Muscle of arm (tissue), 1 donor: ENCODE measurements at regions not wholly inside any gene's neighbourhood (a gene's known extent, or its start where the extent isn't known, plus 50 kb on each side); places are given as distances from the start of the nearest gene placed in this dataset.
A peak's percentile ranks its signal among the peaks of the same experiment; 100 is the strongest.
"Not testable (repeated sequence)": the region's sequence is repeated elsewhere in the genome, so short reads cannot be mapped to it uniquely, and the experiment has no call there.

Experiments
- DNase-seq: peaks from one replicate; pipeline ENCODE4 v3.0.0-alpha.2; 2013

GRCh38 chr9:24342457-24342856 lies 203.2 kb downstream of the IZUMO3 start:
- DNase-seq: no peak

- no peak for DNase-seq
These were observed 212.1 kb downstream of the IZUMO3 start for GRCh38 chr9:24333629-24334028.

- DNase-seq: no peak
These were observed 246.8 kb downstream of the IZUMO3 start for GRCh38 chr9:24298912-24299311.

GRCh38 chr9:24297931-24298330 lies 247.8 kb downstream of the IZUMO3 start:
- DNase-seq: no peak

DNA sequence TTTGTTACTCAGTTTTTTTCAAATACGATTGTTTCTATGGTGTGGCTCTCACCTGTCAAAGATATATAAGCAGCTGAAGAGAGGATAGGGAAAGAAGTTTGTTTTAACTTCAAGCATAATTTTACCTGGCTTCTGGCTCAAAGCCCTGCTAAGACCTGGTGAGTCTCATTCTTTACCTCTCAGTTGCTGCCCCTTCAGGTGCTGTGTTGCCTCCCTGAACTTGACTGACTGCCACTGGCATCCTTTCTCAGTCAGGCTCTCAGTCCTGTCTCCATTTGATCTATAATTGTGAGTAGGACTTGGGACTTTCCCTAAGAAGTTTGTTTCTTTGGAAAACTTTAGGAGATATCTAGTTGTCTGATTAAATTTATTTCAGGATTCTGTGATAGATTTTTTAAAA lies 249.6 kb downstream of the IZUMO3 start:
- no peak for DNase-seq

DNA sequence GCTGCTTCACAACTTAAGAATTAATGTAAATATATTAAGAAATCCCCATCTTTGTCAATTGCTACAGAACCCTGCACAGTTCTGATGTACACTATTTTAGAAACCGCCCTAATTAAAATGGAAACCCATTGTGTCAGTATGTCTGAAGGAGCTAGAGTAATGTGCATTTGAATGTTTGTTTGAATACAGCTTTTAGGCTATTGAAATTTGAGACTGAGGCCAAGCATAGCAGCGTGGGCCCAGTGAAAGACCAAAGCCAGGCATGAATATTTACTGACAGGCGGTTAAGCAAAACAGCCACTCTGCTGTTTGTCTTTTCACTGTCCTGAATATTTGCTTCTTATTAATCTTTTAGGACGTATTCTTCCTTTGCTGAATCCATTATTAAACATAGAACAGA lies 252.3 kb downstream of the IZUMO3 start:
- DNase-seq: no peak

GRCh38 chr9:24286761-24287160 lies 258.9 kb downstream of the IZUMO3 start:
- no peak for DNase-seq

GRCh38 chr9:24258626-24259025 lies 287.1 kb downstream of the IZUMO3 start:
- no peak for DNase-seq

GRCh38 chr9:24257726-24258125 lies 288.0 kb downstream of the IZUMO3 start:
- peak; percentile 10 for DNase-seq

- no peak for DNase-seq
These were observed 299.7 kb downstream of the IZUMO3 start for GRCh38 chr9:24245988-24246387.

DNA sequence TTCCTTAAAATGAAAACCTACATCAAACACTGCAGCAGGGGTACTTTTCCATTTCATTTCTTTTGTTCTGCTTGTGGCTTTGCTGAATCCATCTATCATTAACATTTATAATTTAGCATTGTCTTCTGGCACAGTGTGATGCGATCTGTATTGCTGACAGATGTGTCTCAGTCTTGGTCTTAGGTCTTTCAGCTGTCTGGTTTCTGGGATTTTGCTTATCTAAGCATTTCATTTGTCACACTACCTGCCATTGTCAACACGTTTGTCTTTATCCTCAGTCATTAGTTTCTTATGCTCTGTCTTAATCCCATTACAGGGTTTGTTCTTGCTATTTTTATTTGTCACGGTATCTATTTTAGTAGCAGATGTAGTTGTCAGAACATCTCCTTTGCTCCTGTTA lies 303.1 kb downstream of the IZUMO3 start:
- DNase-seq: no peak

GRCh38 chr9:24218656-24219055 lies 327.0 kb downstream of the IZUMO3 start:
- no peak for DNase-seq

DNA sequence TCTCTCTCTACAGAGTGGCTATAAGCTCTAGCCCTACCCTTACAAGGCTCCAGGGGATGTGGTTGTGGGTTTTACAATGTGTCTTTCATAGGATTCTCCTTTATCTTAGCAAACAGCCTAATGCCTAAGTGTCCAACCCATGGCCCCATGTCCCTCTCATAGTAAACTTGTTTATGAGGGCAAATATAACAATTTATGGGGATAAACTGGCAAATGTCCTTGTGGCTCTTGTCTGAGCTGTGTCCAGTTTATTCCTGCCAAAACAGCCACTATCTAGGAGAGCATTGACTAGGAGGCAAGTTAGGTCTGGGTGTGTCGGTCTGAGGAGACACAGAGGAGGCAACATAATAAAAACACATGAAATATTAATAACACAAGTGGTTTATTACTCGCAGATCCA lies 335.1 kb downstream of the IZUMO3 start:
- no peak for DNase-seq

DNA sequence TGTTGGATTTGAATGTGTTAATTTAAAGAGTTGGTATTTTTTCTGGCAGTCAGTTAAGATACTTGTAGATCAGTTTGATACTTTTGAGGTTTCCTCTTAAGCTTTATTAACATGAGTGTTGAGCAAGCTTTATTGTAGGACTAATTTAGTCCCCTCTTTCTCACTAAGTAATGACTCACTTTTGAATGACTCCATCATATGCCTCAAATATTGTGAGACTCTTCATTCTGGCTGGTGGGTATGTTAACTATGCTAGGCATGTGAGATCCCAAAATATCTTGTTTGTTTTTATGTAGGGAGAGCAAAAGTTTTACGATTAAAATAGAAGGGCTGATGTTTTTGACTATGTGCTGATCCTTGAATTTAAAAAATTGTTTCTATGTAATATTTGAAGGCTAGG lies 355.7 kb downstream of the IZUMO3 start:
- DNase-seq: no peak

DNA sequence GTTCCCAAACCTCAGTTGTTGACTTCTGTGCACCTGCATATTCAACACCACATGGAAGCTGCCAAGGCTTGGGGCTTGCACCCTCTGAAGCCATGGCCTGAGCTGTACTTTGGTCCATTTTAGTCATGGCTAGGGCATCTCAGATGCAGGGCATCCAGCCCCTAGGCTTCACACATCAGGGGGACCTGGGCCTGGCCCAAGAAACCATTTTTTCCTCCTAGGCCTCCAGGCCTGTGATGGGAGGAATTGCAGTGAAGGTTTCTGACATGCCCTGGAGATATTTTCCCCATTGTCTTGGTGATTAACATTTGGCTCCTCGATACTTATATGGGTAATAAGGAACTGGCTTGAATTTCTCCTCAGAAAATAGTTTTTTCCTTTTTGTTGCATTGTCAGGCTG lies 354.5 kb upstream of the ELAVL2 start:
- DNase-seq: not testable (repeated sequence)

DNA sequence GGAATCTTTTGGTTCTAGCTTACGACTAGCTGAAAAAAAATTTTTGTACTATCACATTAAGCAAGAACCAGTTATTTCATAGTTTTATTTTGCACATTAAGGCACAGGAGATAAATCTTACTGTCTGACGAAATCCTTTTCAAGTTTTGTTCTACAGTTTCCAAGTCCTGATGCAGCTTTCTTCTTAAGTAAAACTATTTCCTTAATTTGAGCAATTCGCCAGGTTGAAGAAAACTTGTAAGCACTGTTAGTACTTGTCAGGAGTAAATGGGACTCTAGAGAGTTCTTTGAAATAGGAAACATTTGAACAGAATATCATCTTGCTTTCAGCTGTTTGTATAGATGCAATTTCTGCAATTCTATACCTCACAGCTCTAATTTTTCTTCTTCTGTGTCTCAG lies 318.8 kb upstream of the ELAVL2 start:
- DNase-seq: peak; percentile 17

- DNase-seq: not testable (repeated sequence)
These were observed 309.0 kb upstream of the ELAVL2 start for GRCh38 chr9:24135072-24135471.

DNA sequence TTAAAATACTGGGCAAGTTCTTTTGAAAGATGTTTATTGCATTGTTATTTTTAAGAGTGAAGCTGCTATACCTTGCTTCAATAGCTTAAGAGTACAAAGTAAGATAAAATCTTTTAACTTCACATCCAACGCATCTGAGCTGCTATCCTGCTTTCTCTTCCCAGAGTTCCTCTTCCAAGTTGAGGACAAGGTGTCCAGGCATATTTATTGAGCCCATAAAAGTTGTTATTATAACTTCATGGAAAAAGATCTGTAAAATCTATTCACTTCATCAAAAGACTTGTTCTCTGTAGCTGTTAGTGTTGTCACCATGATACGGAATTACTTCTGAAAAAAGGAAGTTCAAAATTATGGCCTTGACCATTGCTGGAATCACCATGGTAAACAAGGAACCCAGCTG lies 306.2 kb upstream of the ELAVL2 start:
- peak; percentile 3 for DNase-seq

DNA sequence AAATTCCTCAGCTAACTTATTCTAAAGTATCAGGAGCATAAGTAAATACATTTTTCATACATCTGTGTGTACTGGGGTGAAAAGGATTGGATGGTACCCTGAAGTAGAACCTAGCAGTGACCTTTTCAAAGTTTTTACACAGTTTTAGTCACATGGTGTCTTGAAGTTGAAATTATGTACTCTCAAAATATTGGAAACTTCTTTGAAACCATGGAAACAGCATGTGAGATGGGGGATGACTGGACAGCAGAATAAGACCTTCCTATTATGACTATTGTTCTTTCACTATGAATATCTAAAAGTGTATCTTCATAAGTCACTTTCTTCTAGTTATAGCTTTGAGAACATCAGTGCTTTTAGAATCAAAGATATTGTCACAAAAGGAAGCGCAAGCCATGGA lies 301.5 kb upstream of the ELAVL2 start:
- no peak for DNase-seq

DNA sequence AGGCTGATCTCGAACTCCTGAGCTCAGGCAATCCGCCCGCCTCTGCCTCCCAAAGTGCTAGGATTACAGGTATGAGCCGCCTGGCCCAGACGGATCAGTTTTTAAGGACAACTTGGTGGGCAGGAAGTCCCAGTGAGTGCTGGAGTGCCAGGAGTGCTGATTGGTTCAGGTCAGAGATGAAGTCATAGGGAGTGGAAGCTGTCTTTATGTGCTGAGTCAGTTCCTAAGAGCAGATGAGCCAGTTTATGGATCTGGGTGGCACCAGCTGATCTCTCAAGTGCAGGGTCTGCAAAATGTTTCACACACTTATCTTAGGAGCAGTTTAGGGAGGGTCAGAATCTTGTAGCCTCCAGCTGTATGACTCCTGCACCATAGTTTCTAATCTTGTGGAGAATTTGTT lies 292.1 kb upstream of the ELAVL2 start:
- DNase-seq: no peak

GRCh38 chr9:24096756-24097155 lies 270.7 kb upstream of the ELAVL2 start:
- DNase-seq: no peak

DNA sequence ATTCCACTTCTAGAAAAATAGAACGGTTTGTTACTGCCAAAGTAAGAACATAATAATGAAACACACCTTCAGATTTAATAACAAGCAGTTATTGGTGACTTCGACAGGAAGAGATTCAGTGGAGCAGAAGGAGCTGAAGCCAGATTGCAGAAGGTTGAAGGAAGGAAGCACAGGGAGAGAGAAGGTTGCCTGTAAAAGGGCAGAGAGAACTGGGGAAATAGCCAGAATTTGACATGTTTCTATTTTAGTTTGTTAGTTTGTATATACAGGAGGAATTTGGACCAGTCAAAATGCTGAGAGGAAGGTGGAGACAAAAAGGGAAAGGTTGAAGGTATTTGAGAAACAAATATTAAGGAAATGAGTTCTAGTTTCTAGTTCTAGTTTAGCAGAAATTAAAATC lies 269.2 kb upstream of the ELAVL2 start:
- no peak for DNase-seq

GRCh38 chr9:24090566-24090965 lies 264.5 kb upstream of the ELAVL2 start:
- no peak for DNase-seq

- no peak for DNase-seq
These were observed 247.6 kb upstream of the ELAVL2 start for GRCh38 chr9:24073666-24074065.

GRCh38 chr9:24073007-24073592 lies 247.1 kb upstream of the ELAVL2 start:
- DNase-seq: no peak
